ENCODE measurements at regions not wholly inside any gene's neighbourhood (a gene's known extent, or its start where the extent isn't known, plus 50 kb on each side); places are given as distances from the start of the nearest gene placed in this dataset.

DNA sequence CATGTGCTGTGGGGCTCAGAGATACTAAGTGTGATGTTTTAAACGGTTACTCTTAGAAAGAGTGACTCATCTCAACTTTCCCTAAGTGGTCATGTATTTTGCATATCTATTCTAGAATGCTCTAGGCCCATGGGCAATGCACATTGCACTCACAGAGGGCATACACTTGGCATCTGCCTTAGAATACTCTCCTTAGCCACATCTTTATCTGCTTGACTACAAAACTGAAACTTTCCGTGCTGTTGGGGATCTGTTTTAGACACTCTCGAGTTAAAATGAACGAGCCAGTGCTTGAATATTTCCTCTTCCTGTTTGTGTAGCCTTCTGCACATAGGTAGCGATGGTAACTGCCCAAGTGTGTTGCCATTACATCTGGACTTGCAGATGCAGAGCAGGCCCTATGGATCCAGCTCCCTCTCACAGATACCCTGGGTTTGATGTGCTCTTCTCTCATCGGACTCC is 180.5 kb downstream of the CAND1 start:
- ChIA-PET CTCF (no interaction called here), RAD21 (ENCODE audit: low non-redundant PET in 1 of 2, low total read pairs in 2 of 2, uncharacterized antibody in 2 of 2, unreplicated experiment in 2 of 2) (no interaction called here)
- BruUV-seq (replicated peaks): no TSS peak

More for the DNA sequence above, 180.5 kb downstream of the CAND1 start:
- no peaks in the 10 kb centered on the region for H3K4me1 ChIP-seq (ENCODE audit: control insufficient read depth in 1 of 2, insufficient read depth in 2 of 2, low read length in 2 of 2)
- DNase-seq (ENCODE audit: low read depth, low spot score) (no peak), ATAC-seq (no peak)
- H4K20me1 ChIP-seq (ENCODE audit: insufficient read depth): no peaks in the 10 kb centered on the region
- no peak overlapping the region for H2AFZ ChIP-seq (ENCODE audit: low read depth, low read length, poor library complexity, severe bottlenecking)
- no peaks in the 10 kb centered on the region for H3K9me3 ChIP-seq (ENCODE audit: control insufficient read depth in 1 of 2, insufficient read depth in 1 of 2, low read depth in 1 of 2, low read length in 2 of 2)
- no peak overlapping the region for H3K4me2 ChIP-seq (ENCODE audit: low read length)
- H3K27me3 ChIP-seq (ENCODE audit: insufficient read depth, low read length): no peaks in the 10 kb centered on the region
- no peak overlapping the region for H3K27ac ChIP-seq (ENCODE audit: low read depth, low read length)
- TF ChIP-seq SP1 (IDR thresholded peaks at IDR 0.05; ENCODE audit: low read depth) (no peak), EZH2 (IDR thresholded peaks at IDR 0.05) (no peak), EZH2phosphoT487 (IDR thresholded peaks at IDR 0.05; ENCODE audit: borderline replicate concordance) (no peak), POLR2AphosphoS5 (IDR thresholded peaks at IDR 0.05; ENCODE audit: low read depth, low read length) (no peak), JUND (IDR thresholded peaks at IDR 0.05) (no peak), FOSL1 (IDR thresholded peaks at IDR 0.05; ENCODE audit: low read depth) (no peak), TCF7L2 (IDR thresholded peaks at IDR 0.05; ENCODE audit: borderline replicate concordance, extremely low read depth, insufficient read depth, insufficient read length) (no peak), SRF (IDR thresholded peaks at IDR 0.05; ENCODE audit: low read depth) (no peak), CEBPB (IDR thresholded peaks at IDR 0.05; ENCODE audit: low read depth) (no peak), EGR1 (IDR thresholded peaks at IDR 0.05; ENCODE audit: low read depth) (no peak), ZNF274 (IDR thresholded peaks at IDR 0.05; ENCODE audit: low read depth, low read length) (no peak), ELF1 (IDR thresholded peaks at IDR 0.05; ENCODE audit: borderline replicate concordance, low read depth) (no peak), POLR2A (IDR thresholded peaks at IDR 0.05; ENCODE audit: borderline replicate concordance, extremely low read depth, insufficient read depth, insufficient read length) (no peak), CBX3 (IDR thresholded peaks at IDR 0.05; ENCODE audit: low read depth) (no peak)
- TF ChIP-seq, protein P1, sequence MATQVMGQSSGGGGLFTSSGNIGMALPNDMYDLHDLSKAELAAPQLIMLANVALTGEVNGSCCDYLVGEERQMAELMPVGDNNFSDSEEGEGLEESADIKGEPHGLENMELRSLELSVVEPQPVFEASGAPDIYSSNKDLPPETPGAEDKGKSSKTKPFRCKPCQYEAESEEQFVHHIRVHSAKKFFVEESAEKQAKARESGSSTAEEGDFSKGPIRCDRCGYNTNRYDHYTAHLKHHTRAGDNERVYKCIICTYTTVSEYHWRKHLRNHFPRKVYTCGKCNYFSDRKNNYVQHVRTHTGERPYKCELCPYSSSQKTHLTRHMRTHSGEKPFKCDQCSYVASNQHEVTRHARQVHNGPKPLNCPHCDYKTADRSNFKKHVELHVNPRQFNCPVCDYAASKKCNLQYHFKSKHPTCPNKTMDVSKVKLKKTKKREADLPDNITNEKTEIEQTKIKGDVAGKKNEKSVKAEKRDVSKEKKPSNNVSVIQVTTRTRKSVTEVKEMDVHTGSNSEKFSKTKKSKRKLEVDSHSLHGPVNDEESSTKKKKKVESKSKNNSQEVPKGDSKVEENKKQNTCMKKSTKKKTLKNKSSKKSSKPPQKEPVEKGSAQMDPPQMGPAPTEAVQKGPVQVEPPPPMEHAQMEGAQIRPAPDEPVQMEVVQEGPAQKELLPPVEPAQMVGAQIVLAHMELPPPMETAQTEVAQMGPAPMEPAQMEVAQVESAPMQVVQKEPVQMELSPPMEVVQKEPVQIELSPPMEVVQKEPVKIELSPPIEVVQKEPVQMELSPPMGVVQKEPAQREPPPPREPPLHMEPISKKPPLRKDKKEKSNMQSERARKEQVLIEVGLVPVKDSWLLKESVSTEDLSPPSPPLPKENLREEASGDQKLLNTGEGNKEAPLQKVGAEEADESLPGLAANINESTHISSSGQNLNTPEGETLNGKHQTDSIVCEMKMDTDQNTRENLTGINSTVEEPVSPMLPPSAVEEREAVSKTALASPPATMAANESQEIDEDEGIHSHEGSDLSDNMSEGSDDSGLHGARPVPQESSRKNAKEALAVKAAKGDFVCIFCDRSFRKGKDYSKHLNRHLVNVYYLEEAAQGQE (IDR thresholded peaks at IDR 0.05; ENCODE audit: low read depth): no peak
- TF ChIP-seq, protein P2, sequence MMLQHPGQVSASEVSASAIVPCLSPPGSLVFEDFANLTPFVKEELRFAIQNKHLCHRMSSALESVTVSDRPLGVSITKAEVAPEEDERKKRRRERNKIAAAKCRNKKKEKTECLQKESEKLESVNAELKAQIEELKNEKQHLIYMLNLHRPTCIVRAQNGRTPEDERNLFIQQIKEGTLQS (IDR thresholded peaks at IDR 0.05): no peak
- TF ChIP-seq, protein P3, sequence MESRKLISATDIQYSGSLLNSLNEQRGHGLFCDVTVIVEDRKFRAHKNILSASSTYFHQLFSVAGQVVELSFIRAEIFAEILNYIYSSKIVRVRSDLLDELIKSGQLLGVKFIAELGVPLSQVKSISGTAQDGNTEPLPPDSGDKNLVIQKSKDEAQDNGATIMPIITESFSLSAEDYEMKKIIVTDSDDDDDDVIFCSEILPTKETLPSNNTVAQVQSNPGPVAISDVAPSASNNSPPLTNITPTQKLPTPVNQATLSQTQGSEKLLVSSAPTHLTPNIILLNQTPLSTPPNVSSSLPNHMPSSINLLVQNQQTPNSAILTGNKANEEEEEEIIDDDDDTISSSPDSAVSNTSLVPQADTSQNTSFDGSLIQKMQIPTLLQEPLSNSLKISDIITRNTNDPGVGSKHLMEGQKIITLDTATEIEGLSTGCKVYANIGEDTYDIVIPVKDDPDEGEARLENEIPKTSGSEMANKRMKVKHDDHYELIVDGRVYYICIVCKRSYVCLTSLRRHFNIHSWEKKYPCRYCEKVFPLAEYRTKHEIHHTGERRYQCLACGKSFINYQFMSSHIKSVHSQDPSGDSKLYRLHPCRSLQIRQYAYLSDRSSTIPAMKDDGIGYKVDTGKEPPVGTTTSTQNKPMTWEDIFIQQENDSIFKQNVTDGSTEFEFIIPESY (IDR thresholded peaks at IDR 0.05; ENCODE audit: extremely low read depth, insufficient replicate concordance, low read length): no peak
- H3K9me2 ChIP-seq (ENCODE audit: insufficient read depth): no peaks in the 10 kb centered on the region
- POLR2A ChIA-PET: no interaction called here
- no peaks in the 10 kb centered on the region for H3K36me3 ChIP-seq (ENCODE audit: control insufficient read depth in 1 of 2, insufficient read depth in 2 of 2, low read length in 2 of 2)
- H3K9ac ChIP-seq (ENCODE audit: low read length): no peak overlapping the region
- no peaks in the 10 kb centered on the region for H3K79me2 ChIP-seq (ENCODE audit: insufficient read depth, low read length)
- no peak overlapping the region for H3K4me3 ChIP-seq (replicated peaks in 1 of 2; ENCODE audit: low read depth in 1 of 2, low read length in 2 of 2)
- intact Hi-C loops (cut with micrococcal nuclease): no loop called here
